LHCN-M2 (cell line): ENCODE measurements at regions not wholly inside any gene's neighbourhood (a gene's known extent, or its start where the extent isn't known, plus 50 kb on each side); places are given as distances from the start of the nearest gene placed in this dataset.

Experiments used
- DNase-seq: peaks from one replicate; pipeline ENCODE4 v3.0.0-alpha.2; 2012; ENCODE audit warnings: low read depth

- no peak for DNase-seq
Measured at GRCh38 chr7:68458010-68458908, 1140.0 kb upstream of the AUTS2 start.

- DNase-seq = no peak
Measured at GRCh38 chr7:68461430-68461829, 1136.8 kb upstream of the AUTS2 start.

- no peak for DNase-seq
Measured at GRCh38 chr7:68470836-68471435, 1127.3 kb upstream of the AUTS2 start.

GRCh38 chr7:68472688-68473087 lies 1125.6 kb upstream of the AUTS2 start:
- DNase-seq = no peak

GRCh38 chr7:68474661-68475216 lies 1123.5 kb upstream of the AUTS2 start:
- no peak for DNase-seq

GRCh38 chr7:68476966-68477365 lies 1121.3 kb upstream of the AUTS2 start:
- no peak for DNase-seq

GRCh38 chr7:68478326-68478725 lies 1119.9 kb upstream of the AUTS2 start:
- DNase-seq = no peak

GRCh38 chr7:68482800-68483199 lies 1115.5 kb upstream of the AUTS2 start:
- no peak for DNase-seq

- DNase-seq = no peak
Measured at GRCh38 chr7:68484731-68485130, 1113.5 kb upstream of the AUTS2 start.

- DNase-seq = no peak
Measured at GRCh38 chr7:68485253-68485917, 1112.9 kb upstream of the AUTS2 start.

GRCh38 chr7:68488341-68489060 lies 1109.8 kb upstream of the AUTS2 start:
- DNase-seq = no peak

GRCh38 chr7:68491523-68492358 lies 1106.5 kb upstream of the AUTS2 start:
- DNase-seq = no peak

GRCh38 chr7:68492359-68492690 lies 1106.0 kb upstream of the AUTS2 start:
- no peak for DNase-seq

GRCh38 chr7:68503400-68503799 lies 1094.9 kb upstream of the AUTS2 start:
- no peak for DNase-seq

- DNase-seq = no peak
Measured at GRCh38 chr7:68504716-68505115, 1093.6 kb upstream of the AUTS2 start.

- no peak for DNase-seq
Measured at GRCh38 chr7:68505721-68506120, 1092.6 kb upstream of the AUTS2 start.

- no peak for DNase-seq
Measured at GRCh38 chr7:68507668-68508067, 1090.6 kb upstream of the AUTS2 start.

GRCh38 chr7:68509054-68509453 lies 1089.2 kb upstream of the AUTS2 start:
- no peak for DNase-seq

- DNase-seq = no peak
Measured at GRCh38 chr7:68509603-68510002, 1088.7 kb upstream of the AUTS2 start.

- no peak for DNase-seq
Measured at GRCh38 chr7:68511281-68511680, 1087.0 kb upstream of the AUTS2 start.

GRCh38 chr7:68512466-68512865 lies 1085.8 kb upstream of the AUTS2 start:
- no peak for DNase-seq
